Stimulated activated CD4-positive, alpha-beta T cell treated with anti-CD3 and anti-CD28 coated beads, TNF-alpha, amount 100 ng/mL, for 24 hours (primary cell): ENCODE measurements at regions not wholly inside any gene's neighbourhood (a gene's known extent, or its start where the extent isn't known, plus 50 kb on each side); places are given as distances from the start of the nearest gene placed in this dataset.
"Not testable (repeated sequence)": the region's sequence is repeated elsewhere in the genome, so short reads cannot be mapped to it uniquely, and the experiment has no call there.

ENCODE experiments used
- DNase-seq, 3 experiments: peaks; one replicate each; pipeline ENCODE4 v3.0.0-alpha.2; 2020; ENCODE audit warnings: low read depth in 3 of 3

- no peak for DNase-seq
These were observed 88.8 kb downstream of the PRL start for GRCh38 chr6:22208026-22208425.

GRCh38 chr6:22214314-22214713 lies 82.5 kb downstream of the PRL start:
- no peak for DNase-seq

GRCh38 chr6:22215474-22215873 lies 81.4 kb downstream of the PRL start:
- not testable (repeated sequence) for DNase-seq

GRCh38 chr6:22218410-22218809 lies 78.4 kb downstream of the PRL start:
- no peak for DNase-seq

GRCh38 chr6:22219925-22220324 lies 76.9 kb downstream of the PRL start:
- DNase-seq = no peak

GRCh38 chr6:22221211-22221610 lies 75.6 kb downstream of the PRL start:
- DNase-seq = no peak

GRCh38 chr6:22221630-22222029 lies 75.2 kb downstream of the PRL start:
- no peak for DNase-seq

GRCh38 chr6:22222469-22222868 lies 74.4 kb downstream of the PRL start:
- DNase-seq = no peak

- no peak for DNase-seq
These were observed 68.8 kb downstream of the PRL start for GRCh38 chr6:22227824-22228610.

- DNase-seq = no peak
These were observed 65.8 kb downstream of the PRL start for GRCh38 chr6:22231050-22231449.

- DNase-seq = no peak
These were observed 65.2 kb downstream of the PRL start for GRCh38 chr6:22231616-22232015.

GRCh38 chr6:22236626-22237414 lies 60.0 kb downstream of the PRL start:
- DNase-seq = no peak
